H1 (cell line): ENCODE measurements at regions not wholly inside any gene's neighbourhood (a gene's known extent, or its start where the extent isn't known, plus 50 kb on each side); places are given as distances from the start of the nearest gene placed in this dataset.

Experiments
- CTCF ChIA-PET: fragments of 300-600 bp; sonication (Branson Sonifier 250); formaldehyde crosslinking; loops from one replicate; lab custom pipeline; 2021; ENCODE audit not compliant: partially characterized antibody; lab: Charles Lee
- POLR2A ChIA-PET: fragments of 300-600 bp; sonication (Branson Sonifier 250); formaldehyde crosslinking; loops from one replicate; lab custom pipeline; 2021; ENCODE audit warnings: inconsistent platforms; ENCODE audit not compliant: partially characterized antibody; lab: Charles Lee
- DNase-seq, 2 experiments: peaks; one replicate each; pipeline versions ENCODE4 v3.0.0 to v3.0.0-alpha.2; 2010 to 2022; ENCODE audit warnings: low spot score in 2 of 2, low read depth in 1 of 2, mixed read lengths in 1 of 2
- FAIRE-seq: peaks from 2 replicates; lab custom pipeline; 2011; peaks lifted over from hg19 to GRCh38; lab: Jason Lieb, UNC
- H2AFZ ChIP-seq: 2 replicates; pipeline ENCODE4 v1.8.1; 2012; ENCODE audit warnings: low read length, inconsistent platforms
- H2AK5ac ChIP-seq: 2 replicates; pipeline ENCODE4 v1.6.1; 2013; ENCODE audit warnings: low read depth, low read length
- H2BK120ac ChIP-seq: replicated peaks from 2 replicates; pipeline ENCODE3; 2013; ENCODE audit warnings: low read depth, low read length, inconsistent platforms
- H2BK12ac ChIP-seq: 2 replicates; pipeline ENCODE4 v1.6.1; 2013; ENCODE audit warnings: low read depth, low read length
- H2BK15ac ChIP-seq: 2 replicates; pipeline ENCODE4 v1.6.1; 2013; ENCODE audit warnings: low read length
- H2BK20ac ChIP-seq: 2 replicates; pipeline ENCODE4 v1.6.1; 2013; ENCODE audit warnings: low read length
- H2BK5ac ChIP-seq: 2 replicates; pipeline ENCODE4 v1.6.1; 2013; ENCODE audit warnings: low read depth, low read length
- H3K14ac ChIP-seq: 2 replicates; pipeline ENCODE4 v1.6.1; 2013; ENCODE audit warnings: inconsistent platforms; ENCODE audit not compliant: insufficient read length
- H3K18ac ChIP-seq: 2 replicates; pipeline ENCODE4 v1.6.1; 2013; ENCODE audit warnings: low read length; ENCODE audit errors: extremely low read depth
- H3K23ac ChIP-seq: 2 replicates; pipeline ENCODE4 v1.6.1; 2013; ENCODE audit warnings: inconsistent platforms; ENCODE audit not compliant: insufficient read length
- H3K23me2 ChIP-seq: 2 replicates; pipeline ENCODE4 v1.6.1; 2013; ENCODE audit warnings: low read depth, low read length
- H3K27ac ChIP-seq: 2 replicates; pipeline ENCODE4 v1.6.1; 2011; ENCODE audit warnings: low read depth, low read length, inconsistent platforms
- H3K27me3 ChIP-seq, 4 experiments: replicated peaks in 1 of 4; 1 replicate in 1 of 4; 2 replicates in 3 of 4; pipeline versions ENCODE4 v1.6.1 to v1.8.1; 2011 to 2013; ENCODE audit warnings: low read length in 3 of 4, mild to moderate bottlenecking in 3 of 4, inconsistent platforms in 2 of 4, mixed read lengths in 2 of 4, moderate library complexity in 1 of 4; ENCODE audit not compliant: control insufficient read depth in 3 of 4, insufficient read depth in 3 of 4; ENCODE audit errors: extremely low read depth in 1 of 4
- H3K36me3 ChIP-seq, 4 experiments: 2 replicates each; pipeline versions ENCODE4 v1.6.1 to v1.8.1; 2011 to 2013; ENCODE audit warnings: mild to moderate bottlenecking in 4 of 4, low read length in 3 of 4, moderate library complexity in 2 of 4, control low read depth in 1 of 4, inconsistent platforms in 1 of 4; ENCODE audit not compliant: insufficient read depth in 4 of 4, control insufficient read depth in 2 of 4
- H3K4ac ChIP-seq: replicated peaks from 2 replicates; pipeline ENCODE3; 2013; ENCODE audit warnings: low read length, low read depth, mixed read lengths, inconsistent platforms; ENCODE audit not compliant: insufficient read length
- H3K4me1 ChIP-seq, 4 experiments: replicated peaks in 1 of 4; 1 replicate in 1 of 4; 2 replicates in 3 of 4; pipeline versions ENCODE4 v1.6.1 to v1.8.1; 2011 to 2013; ENCODE audit warnings: low read length in 3 of 4, inconsistent platforms in 2 of 4, mixed read lengths in 1 of 4; ENCODE audit not compliant: insufficient read depth in 4 of 4, control insufficient read depth in 3 of 4
- H3K4me2 ChIP-seq, 2 experiments: 2 replicates each; pipeline versions ENCODE4 v1.6.1 to v1.8.1; 2011 to 2013; ENCODE audit warnings: low read depth in 2 of 2, low read length in 2 of 2, control low read depth in 1 of 2, inconsistent platforms in 1 of 2, mild to moderate bottlenecking in 1 of 2; ENCODE audit not compliant: insufficient read depth in 1 of 2
- H3K4me3 ChIP-seq, 4 experiments: fragments of 200-600, 300-600 bp in 1 of 4; sonication (generic), shearing (Covaris generic), sonication (Bioruptor Twin) in 1 of 4; 2 replicates each; pipeline versions ENCODE4 v1.5.1 to v1.8.1; 2011 to 2016; ENCODE audit warnings: low read length in 4 of 4, low read depth in 3 of 4, control low read depth in 2 of 4, inconsistent platforms in 2 of 4, mild to moderate bottlenecking in 2 of 4, mixed read lengths in 1 of 4, moderate library complexity in 1 of 4; ENCODE audit not compliant: insufficient read depth in 2 of 4; ENCODE audit errors: extremely low read depth in 1 of 4
- H3K56ac ChIP-seq: replicated peaks from 2 replicates; pipeline ENCODE3; 2013; ENCODE audit warnings: low read depth, mild to moderate bottlenecking, mixed read lengths, low read length, inconsistent platforms; ENCODE audit not compliant: insufficient read length
- H3K79me1 ChIP-seq: 2 replicates; pipeline ENCODE4 v1.6.1; 2013; ENCODE audit warnings: low read depth, low read length, control low read depth
- H3K79me2 ChIP-seq, 2 experiments: 2 replicates each; pipeline versions ENCODE4 v1.6.1 to v1.8.1; 2012 to 2013; ENCODE audit warnings: low read length in 2 of 2, mild to moderate bottlenecking in 2 of 2, inconsistent platforms in 1 of 2; ENCODE audit not compliant: insufficient read depth in 2 of 2, control insufficient read depth in 1 of 2
- H3K9ac ChIP-seq, 4 experiments: replicated peaks in 1 of 4; 1 replicate in 1 of 4; 2 replicates in 3 of 4; pipeline versions ENCODE4 v1.6.1 to v1.8.1; 2011 to 2013; ENCODE audit warnings: low read depth in 3 of 4, low read length in 3 of 4, control low read depth in 2 of 4, mild to moderate bottlenecking in 2 of 4, moderate library complexity in 2 of 4, inconsistent platforms in 1 of 4; ENCODE audit errors: extremely low read depth in 1 of 4
- H3K9me3 ChIP-seq, 2 experiments: 2 replicates each; pipeline versions ENCODE4 v1.6.1 to v1.8.1; 2012 to 2013; ENCODE audit warnings: mild to moderate bottlenecking in 2 of 2, moderate library complexity in 2 of 2, control low read depth in 1 of 2, inconsistent platforms in 1 of 2, low read depth in 1 of 2, low read length in 1 of 2, mixed read lengths in 1 of 2; ENCODE audit not compliant: insufficient read depth in 2 of 2
- H4K20me1 ChIP-seq, 2 experiments: replicated peaks in 1 of 2; 2 replicates each; pipeline versions ENCODE3 to v1.8.1; 2011 to 2013; ENCODE audit warnings: inconsistent platforms in 2 of 2, low read length in 2 of 2, mild to moderate bottlenecking in 1 of 2; ENCODE audit not compliant: insufficient read depth in 2 of 2, control insufficient read depth in 1 of 2
- H4K5ac ChIP-seq: 2 replicates; pipeline ENCODE4 v1.6.1; 2013; ENCODE audit warnings: low read length, low read depth, mixed read lengths, inconsistent platforms; ENCODE audit not compliant: insufficient read length
- H4K8ac ChIP-seq: 2 replicates; pipeline ENCODE4 v1.8.0; 2013; ENCODE audit warnings: mild to moderate bottlenecking, moderate library complexity, low read length, inconsistent platforms; ENCODE audit not compliant: insufficient read depth; ENCODE audit errors: extremely low read depth
- H4K91ac ChIP-seq: replicated peaks from 2 replicates; pipeline ENCODE3; 2013; ENCODE audit warnings: low read length, mixed read lengths, inconsistent platforms; ENCODE audit not compliant: insufficient read length
- EGR1 ChIP-seq: IDR thresholded peaks from 2 replicates; pipeline ENCODE4 v1.6.1; 2011; ENCODE audit warnings: low read depth, low read length, borderline replicate concordance
- SRF ChIP-seq: IDR thresholded peaks from 2 replicates; pipeline ENCODE4 v1.6.1; 2011; ENCODE audit warnings: mild to moderate bottlenecking, low read depth, low read length, moderate library complexity
- TAF7 ChIP-seq: optimal IDR thresholded peaks from 2 replicates; pipeline ENCODE3; 2011; ENCODE audit warnings: low read depth, mild to moderate bottlenecking, inconsistent platforms, low read length, moderate library complexity, borderline replicate concordance
- WGBS, 2 experiments: shearing (Covaris generic) in 1 of 2; methylation state at CpG; one replicate each; pipeline versions ENCODE4 v1.1.6 to v1.1.7; 2013 to 2015; ENCODE audit warnings: low lambda C conversion rate in 2 of 2, mixed read lengths in 2 of 2, inconsistent platforms in 1 of 2, low coverage in 1 of 2, missing lambda C conversion rate in 1 of 2; ENCODE audit not compliant: insufficient replicate concordance in 2 of 2, insufficient coverage in 1 of 2, insufficient read length in 1 of 2; ENCODE audit errors: extremely low coverage in 1 of 2, missing lambda C conversion rate in 1 of 2; 5-methylcytosine and 5-hydroxymethylcytosine counted together

DNA sequence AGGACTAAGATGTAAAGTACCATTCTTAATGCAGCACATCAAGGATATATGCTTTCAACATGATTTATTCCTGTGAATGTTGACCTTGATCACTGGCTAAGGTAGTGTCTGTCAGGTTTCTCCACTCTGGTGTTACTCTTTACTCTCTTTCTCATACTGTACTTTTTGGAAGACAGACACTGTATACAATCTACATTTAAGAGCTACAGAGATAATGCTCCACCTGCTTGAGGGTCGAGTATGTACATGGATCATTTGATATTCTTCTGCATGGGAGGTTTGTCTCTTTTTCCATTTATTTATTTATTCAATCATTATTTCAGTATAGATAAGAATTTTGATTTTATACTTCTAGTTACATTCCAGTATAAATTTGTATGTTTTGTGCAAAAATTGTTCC is 199.5 kb upstream of the RGPD4 start:
- H3K4me2 ChIP-seq: no peak overlapping the region
- H3K23me2 ChIP-seq: no peaks in the 10 kb centered on the region
- no peak overlapping the region for H2BK12ac ChIP-seq
- ChIA-PET CTCF (no interaction called here), POLR2A (no interaction called here)
- no peak overlapping the region for H4K8ac ChIP-seq
- no peak overlapping the region for H3K4ac ChIP-seq
- H3K79me2 ChIP-seq: no peaks in the 10 kb centered on the region
- no peak for FAIRE-seq
- 100% methylated on average over 1 of the region's 1 CpG; no CpG with 5 or more reads in 1 of the 2 experiments for WGBS, 2 experiments
- H3K23ac ChIP-seq: no peak overlapping the region
- no peaks in the 10 kb centered on the region for H3K27me3 ChIP-seq
- H4K20me1 ChIP-seq: no peaks in the 10 kb centered on the region
- H3K9me3 ChIP-seq: peaks cover 7 to 11% of the 10 kb centered on the region in 2 experiments; a peak in 3 of 4 replicates
- H3K4me3 ChIP-seq: no peak overlapping the region
- H3K18ac ChIP-seq: no peak overlapping the region
- no peaks in the 10 kb centered on the region for H3K4me1 ChIP-seq
- H3K27ac ChIP-seq: no peak overlapping the region
- no peaks in the 10 kb centered on the region for H3K79me1 ChIP-seq
- H2BK5ac ChIP-seq: no peak overlapping the region
- no peak overlapping the region for H2BK20ac ChIP-seq
- H4K91ac ChIP-seq: no peak overlapping the region
- no peak overlapping the region for H2BK120ac ChIP-seq
- no peak for DNase-seq
- H3K9ac ChIP-seq: no peak overlapping the region
- H2BK15ac ChIP-seq: no peak overlapping the region
- H2AFZ ChIP-seq: no peak overlapping the region
- H4K5ac ChIP-seq: no peak overlapping the region
- H3K36me3 ChIP-seq: no peaks in the 10 kb centered on the region
- no peak for TF ChIP-seq SRF
- TF ChIP-seq TAF7: no peak
- TF ChIP-seq EGR1: no peak
- H2AK5ac ChIP-seq: no peak overlapping the region
- H3K56ac ChIP-seq: no peak overlapping the region
- H3K14ac ChIP-seq: no peak overlapping the region
